K562 (cell line): ENCODE measurements at regions not wholly inside any gene's neighbourhood (a gene's known extent, or its start where the extent isn't known, plus 50 kb on each side); places are given as distances from the start of the nearest gene placed in this dataset.

ENCODE experiments used
- ATAC-seq: fragments of 200-7000 bp; cut with Tn5 transposase; 3 replicates; pipeline ENCODE4 v1.9.1; 2020; ENCODE audit warnings: moderate library complexity
- BruUV-seq: library from RNA; stranded (reverse); fragments of 400-500 nt; replicated peaks from 2 replicates; lab custom pipeline; 2021; lab: Mats Ljungman, UMichigan
- CTCF ChIA-PET: fragments of 300-600 bp; formaldehyde crosslinking; extraction: SDS; loops from one replicate; lab custom pipeline; 2021; ENCODE audit warnings: low intra/inter-chr PET ratio; lab: Yijun Ruan, JAX
- POLR2A ChIA-PET: fragments of 300-600, 350-650 bp; sonication (Branson Sonifier 250); formaldehyde crosslinking; extraction: SDS; loops from one replicate; lab custom pipeline; 2021; ENCODE audit warnings: antibody characterized with exemption, inconsistent platforms; lab: Yijun Ruan, JAX
- DNase-seq, 4 experiments: peaks; one replicate each; pipeline versions ENCODE4 v3.0.0 to v3.0.0-alpha.2; 2011 to 2018; ENCODE audit warnings: low spot score in 3 of 4, mixed read lengths in 3 of 4; ENCODE audit errors: extremely low read depth in 1 of 4
- FAIRE-seq: peaks from 2 replicates; lab custom pipeline; 2011; peaks lifted over from hg19 to GRCh38; lab: Jason Lieb, UNC
- H2AFZ ChIP-seq: 2 replicates; pipeline ENCODE4 v1.6.0; 2011; ENCODE audit warnings: low read depth, low read length, control low read depth, inconsistent platforms
- H3K27ac ChIP-seq: fragments of 200-600 bp; 3 replicates; pipeline ENCODE4 v1.8.0; 2011; ENCODE audit warnings: low read depth, mild to moderate bottlenecking, control low read depth, inconsistent platforms, low read length, moderate library complexity, mixed read lengths; ENCODE audit errors: extremely low read depth
- H3K27me3 ChIP-seq, 2 experiments: fragments of 300-600 bp in 1 of 2; 2 replicates in 1 of 2; 3 replicates in 1 of 2; pipeline versions ENCODE4 v1.6.0 to v1.8.0; 2011; ENCODE audit warnings: inconsistent platforms in 2 of 2, low read length in 2 of 2, mild to moderate bottlenecking in 1 of 2, mixed read lengths in 1 of 2, moderate library complexity in 1 of 2; ENCODE audit not compliant: control insufficient read depth in 2 of 2, insufficient read depth in 2 of 2
- H3K36me3 ChIP-seq: fragments of 300-600 bp; 3 replicates; pipeline ENCODE4 v1.8.0; 2011; ENCODE audit warnings: mild to moderate bottlenecking, low read length, inconsistent platforms; ENCODE audit not compliant: control insufficient read depth, insufficient read depth
- H3K4me1 ChIP-seq, 2 experiments: fragments of 200-600 bp in 1 of 2; replicated peaks in 1 of 2; 2 replicates in 1 of 2; 3 replicates in 1 of 2; pipeline versions ENCODE4 v1.5.1 to v1.8.0; 2011; ENCODE audit warnings: inconsistent platforms in 2 of 2, low read length in 2 of 2, mild to moderate bottlenecking in 1 of 2, mixed read lengths in 1 of 2, moderate library complexity in 1 of 2; ENCODE audit not compliant: control insufficient read depth in 2 of 2, insufficient read depth in 2 of 2
- H3K4me2 ChIP-seq: 2 replicates; pipeline ENCODE4 v1.6.1; 2011; ENCODE audit warnings: low read length, control low read depth, inconsistent platforms, mixed read lengths; ENCODE audit not compliant: insufficient read depth
- H3K4me3 ChIP-seq: fragments of 200-600 bp; sonication (generic), shearing (Covaris generic); 2 replicates; pipeline ENCODE4 v1.5.1; 2016; ENCODE audit warnings: control low read depth, inconsistent platforms
- H3K79me2 ChIP-seq: fragments of 200-600 bp; 3 replicates; pipeline ENCODE4 v1.8.0; 2011; ENCODE audit warnings: low read length, inconsistent platforms; ENCODE audit not compliant: control insufficient read depth, insufficient read depth
- H3K9ac ChIP-seq, 2 experiments: 2 replicates each; pipeline versions ENCODE4 v1.6.0 to v1.6.1; 2011; ENCODE audit warnings: low read depth in 2 of 2, low read length in 2 of 2, control low read depth in 1 of 2, inconsistent platforms in 1 of 2, mild to moderate bottlenecking in 1 of 2, mixed read lengths in 1 of 2; ENCODE audit not compliant: insufficient read depth in 1 of 2
- H3K9me1 ChIP-seq: one replicate; pipeline ENCODE4 v1.6.0; 2011; ENCODE audit warnings: inconsistent platforms, mild to moderate bottlenecking, low read length, moderate library complexity; ENCODE audit not compliant: control insufficient read depth, insufficient read depth
- H3K9me3 ChIP-seq: replicated peaks from 2 replicates; pipeline ENCODE4 v1.5.1; 2011; ENCODE audit warnings: low read depth, low read length, inconsistent platforms; ENCODE audit not compliant: control insufficient read depth, insufficient read depth
- H4K20me1 ChIP-seq: replicated peaks from 2 replicates; pipeline ENCODE4 v1.6.1; 2011; ENCODE audit warnings: low read length, inconsistent platforms, mixed read lengths; ENCODE audit not compliant: control insufficient read depth, insufficient read depth
- CHD2 ChIP-seq: IDR thresholded peaks from 2 replicates; pipeline ENCODE4 v1.6.1; 2011; ENCODE audit warnings: low read depth, low read length
- CXXC5 ChIP-seq: fragments of 250-450 bp; sonication (Bioruptor Pico); IDR thresholded peaks from 2 replicates; pipeline ENCODE4 v1.8.0; 2022; ENCODE audit warnings: inconsistent platforms, mild to moderate bottlenecking, moderate library complexity
- ERF ChIP-seq: fragments of 450-650 bp; formaldehyde crosslinking; IDR thresholded peaks from 2 replicates; pipeline ENCODE4 v1.4.0; 2020; ENCODE audit warnings: mild to moderate bottlenecking, mixed read lengths
- KLF13 ChIP-seq: fragments of 450-650 bp; IDR thresholded peaks from 2 replicates; pipeline ENCODE4 v1.6.1; 2016; ENCODE audit warnings: missing genetic modification characterization, low read depth, mild to moderate bottlenecking, missing compliant biosample characterization, moderate library complexity, borderline replicate concordance
- PHB2 ChIP-seq: fragments of 450-650 bp; IDR thresholded peaks from 2 replicates; pipeline ENCODE4 v1.6.1; 2017; ENCODE audit warnings: low read depth
- SIX5 ChIP-seq, 2 experiments: IDR thresholded peaks; 2 replicates each; pipeline ENCODE4 v1.6.1; 2011; ENCODE audit warnings: low read length in 2 of 2, borderline replicate concordance in 1 of 2, low read depth in 1 of 2, mild to moderate bottlenecking in 1 of 2, moderate library complexity in 1 of 2; ENCODE audit not compliant: insufficient read depth in 1 of 2
- TBL1XR1 ChIP-seq, 2 experiments: IDR thresholded peaks; 2 replicates each; pipeline ENCODE4 v1.6.1; 2012; ENCODE audit warnings: improper control_type of control experiment in 2 of 2, low read length in 2 of 2, mild to moderate bottlenecking in 1 of 2
- THRB ChIP-seq: fragments of 450-650 bp; formaldehyde crosslinking; conservative IDR thresholded peaks from 2 replicates; pipeline ENCODE4 v1.4.0; 2022; ENCODE audit warnings: mild to moderate bottlenecking, missing genetic modification characterization
- ZNF124 ChIP-seq: sonication (generic); formaldehyde crosslinking; IDR thresholded peaks from 2 replicates; pipeline ENCODE4 v1.8.1; 2022; ENCODE audit warnings: missing genetic modification reagents
- ZNF224 ChIP-seq: sonication (generic); formaldehyde crosslinking; IDR thresholded peaks from 2 replicates; pipeline ENCODE4 v1.8.0; 2022; ENCODE audit warnings: mild to moderate bottlenecking, missing genetic modification reagents
- ZNF263 ChIP-seq: sonication (generic); formaldehyde crosslinking; IDR thresholded peaks from 2 replicates; pipeline ENCODE4 v1.8.0; 2022; ENCODE audit warnings: mild to moderate bottlenecking, missing genetic modification reagents, borderline replicate concordance
- ZNF551 ChIP-seq: fragments of 250-450 bp; sonication (Bioruptor Pico); IDR thresholded peaks from 2 replicates; pipeline ENCODE4 v1.5.0; 2021; ENCODE audit warnings: mild to moderate bottlenecking, moderate library complexity
- WGBS: fragments of 100-300 bp; shearing (Covaris generic); methylation state at CpG from one replicate; pipeline ENCODE4 v1.1.6; 2016; ENCODE audit warnings: low coverage, mixed read lengths; ENCODE audit not compliant: insufficient coverage; ENCODE audit errors: missing lambda C conversion rate; 5-methylcytosine and 5-hydroxymethylcytosine counted together
- in situ Hi-C: fragments of 300-500 bp; cut with MboI; formaldehyde crosslinking; loops from 4 replicates; pipeline ENCODE4 v1.15.0; 2018; ENCODE audit warnings: inconsistent platforms, mixed read lengths
- intact Hi-C: fragments of 100-400 bp; cut with micrococcal nuclease; formaldehyde crosslinking; loops from 2 replicates; pipeline ENCODE4 v1.14.2; 2022

GRCh38 chr11:26204101-26204500, 127.8 kb upstream of the ANO3 start (continued):
- TF ChIP-seq CXXC5 (CRISPR knock-in tag) (no peak), TBL1XR1 (IDR thresholded peaks at IDR 0.05; ENCODE audit: low read length in 2 of 2) (no peak), ZNF224 (no peak), ZNF124 (no peak), KLF13 (no peak), ERF (CRISPR knock-in tag) (no peak), ZNF551 (CRISPR knock-in tag) (no peak), ZNF263 (CRISPR knock-in tag) (no peak), SIX5 (IDR thresholded peaks at IDR 0.05; ENCODE audit: borderline replicate concordance in 1 of 2, insufficient read depth in 1 of 2, low read depth in 1 of 2, low read length in 2 of 2) (no peak)

GRCh38 chr11:26204839-26205238, 127.1 kb upstream of the ANO3 start:
- Histone ChIP-seq H3K4me1 (no peaks in the 10 kb centered on the region), H3K79me2 (no peaks in the 10 kb centered on the region), H3K27ac (no peak overlapping the region), H3K4me3 (no peak overlapping the region), H3K4me2 (no peak overlapping the region), H3K9me3 (no peaks in the 10 kb centered on the region), H2AFZ (no peak overlapping the region), H3K36me3 (no peaks in the 10 kb centered on the region), H3K27me3 (no peaks in the 10 kb centered on the region), H3K9me1 (no peaks in the 10 kb centered on the region), H3K9ac (no peak overlapping the region), H4K20me1 (no peaks in the 10 kb centered on the region)
- ChIA-PET POLR2A (no interaction called here), CTCF (no interaction called here)
- no peak for ATAC-seq
- intact Hi-C loops, result no loop called here
- WGBS, result 1% methylated on average over 5 of the region's 5 CpGs
- no peak for TF ChIP-seq THRB (CRISPR knock-in tag)
- no peak for TF ChIP-seq CHD2
- TF ChIP-seq PHB2, result no peak
- DNase-seq, result no peak
- FAIRE-seq, result no peak
- BruUV-seq, result no TSS peak
- in situ Hi-C loops, result no loop called here
